ENCODE measurements at regions not wholly inside any gene's neighbourhood (a gene's known extent, or its start where the extent isn't known, plus 50 kb on each side); places are given as distances from the start of the nearest gene placed in this dataset.
"Not testable (repeated sequence)": the region's sequence is repeated elsewhere in the genome, so short reads cannot be mapped to it uniquely, and the experiment has no call there.

GRCh38 chr20:55937283-55937682 lies 68.0 kb downstream of the CBLN4 start:
- DNase-seq = no peak

- DNase-seq = no peak
Measured at GRCh38 chr20:55936209-55936595, 69.1 kb downstream of the CBLN4 start.

GRCh38 chr20:55935448-55936208 lies 69.7 kb downstream of the CBLN4 start:
- DNase-seq = no peak

- DNase-seq = no peak
Measured at GRCh38 chr20:55934146-55934545, 71.2 kb downstream of the CBLN4 start.

- not testable (repeated sequence) for DNase-seq
Measured at GRCh38 chr20:55930876-55931275, 74.4 kb downstream of the CBLN4 start.

GRCh38 chr20:55928266-55928665 lies 77.1 kb downstream of the CBLN4 start:
- DNase-seq = no peak

- no peak for DNase-seq
Measured at GRCh38 chr20:55919956-55920355, 85.4 kb downstream of the CBLN4 start.

- DNase-seq = no peak
Measured at GRCh38 chr20:55919319-55919718, 86.0 kb downstream of the CBLN4 start.

GRCh38 chr20:55918471-55918870 lies 86.8 kb downstream of the CBLN4 start:
- DNase-seq = no peak

GRCh38 chr20:55893031-55893430 lies 112.3 kb downstream of the CBLN4 start:
- no peak for DNase-seq

GRCh38 chr20:55888685-55889084 lies 116.6 kb downstream of the CBLN4 start:
- no peak for DNase-seq

- DNase-seq = no peak
Measured at GRCh38 chr20:55882910-55883309, 122.4 kb downstream of the CBLN4 start.

- DNase-seq = no peak
Measured at GRCh38 chr20:55882286-55882685, 123.0 kb downstream of the CBLN4 start.

GRCh38 chr20:55881204-55881603 lies 124.1 kb downstream of the CBLN4 start:
- no peak for DNase-seq

GRCh38 chr20:55880361-55880760 lies 125.0 kb downstream of the CBLN4 start:
- no peak for DNase-seq

GRCh38 chr20:55855052-55855451 lies 150.3 kb downstream of the CBLN4 start:
- DNase-seq = no peak

- DNase-seq = no peak
Measured at GRCh38 chr20:55830121-55830827, 175.0 kb downstream of the CBLN4 start.

- no peak for DNase-seq
Measured at GRCh38 chr20:55805138-55805537, 200.2 kb downstream of the CBLN4 start.

GRCh38 chr20:55800552-55801245 lies 204.6 kb downstream of the CBLN4 start:
- no peak for DNase-seq

- DNase-seq = no peak
Measured at GRCh38 chr20:55793986-55794385, 211.3 kb downstream of the CBLN4 start.

- DNase-seq = no peak
Measured at GRCh38 chr20:55792049-55792448, 213.3 kb downstream of the CBLN4 start.

- no peak for DNase-seq
Measured at GRCh38 chr20:55790178-55790577, 215.1 kb downstream of the CBLN4 start.

- no peak for DNase-seq
Measured at GRCh38 chr20:55784036-55784435, 221.3 kb downstream of the CBLN4 start.

- DNase-seq = no peak
Measured at GRCh38 chr20:55783381-55783780, 221.9 kb downstream of the CBLN4 start.

All from NCI-H526 treated with DMSO at 0.1 percent for 48 hours (cell line).